ENCODE measurements at regions not wholly inside any gene's neighbourhood (a gene's known extent, or its start where the extent isn't known, plus 50 kb on each side); places are given as distances from the start of the nearest gene placed in this dataset.
"Not testable (repeated sequence)": the region's sequence is repeated elsewhere in the genome, so short reads cannot be mapped to it uniquely, and the experiment has no call there.

DNA sequence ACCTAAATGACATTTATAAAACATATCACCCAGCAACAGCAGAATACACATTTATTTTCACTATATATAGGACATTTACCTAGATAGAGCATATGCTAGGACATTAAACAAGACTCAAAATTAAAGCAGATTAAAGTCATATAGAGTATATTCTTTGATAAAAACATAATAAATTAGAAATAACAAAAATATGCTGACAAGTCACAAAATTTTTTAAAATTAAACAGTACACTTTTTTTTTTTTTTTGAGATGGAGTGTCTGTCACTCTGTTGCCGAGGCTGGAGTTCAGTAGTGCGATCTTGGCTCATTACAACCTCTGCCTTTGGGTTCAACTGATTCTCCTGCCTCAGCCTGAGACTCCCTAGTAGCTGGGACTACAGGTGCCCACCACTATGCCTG lies 758.9 kb upstream of the NRXN1 start:
- no peak overlapping the region for H3K4me3 ChIP-seq (ENCODE audit: low read length in 3 of 3)
- H3K27me3 ChIP-seq (ENCODE audit: control insufficient read depth in 3 of 3, insufficient read depth in 3 of 3, low read length in 3 of 3), result no peaks in the 10 kb centered on the region
- peaks cover 0 to 2% (median 0%) of the 10 kb centered on the region in 3 donors for H3K9me3 ChIP-seq (ENCODE audit: control insufficient read depth in 3 of 3, low read length in 3 of 3)
- no peaks in the 10 kb centered on the region for H3K4me1 ChIP-seq (ENCODE audit: control insufficient read depth in 3 of 3, insufficient read depth in 3 of 3, low read length in 3 of 3)
- H3K27ac ChIP-seq (ENCODE audit: low read depth, low read length), result no peak overlapping the region
- H3K9ac ChIP-seq (ENCODE audit: low read depth in 1 of 3, low read length in 3 of 3), result no peak overlapping the region
- no peaks in the 10 kb centered on the region for H3K36me3 ChIP-seq (ENCODE audit: control insufficient read depth in 3 of 3, insufficient read depth in 3 of 3, low read length in 3 of 3)

- H3K27ac ChIP-seq (ENCODE audit: low read depth, low read length), result no peak overlapping the region
- peaks cover 0 to 2% (median 0%) of the 10 kb centered on the region in 3 donors for H3K9me3 ChIP-seq (ENCODE audit: control insufficient read depth in 3 of 3, low read length in 3 of 3)
- H3K4me3 ChIP-seq (ENCODE audit: low read length in 3 of 3), result no peak overlapping the region
- no peak overlapping the region for H3K9ac ChIP-seq (ENCODE audit: low read depth in 1 of 3, low read length in 3 of 3)
- H3K4me1 ChIP-seq (ENCODE audit: control insufficient read depth in 3 of 3, insufficient read depth in 3 of 3, low read length in 3 of 3), result no peaks in the 10 kb centered on the region
- H3K27me3 ChIP-seq (ENCODE audit: control insufficient read depth in 3 of 3, insufficient read depth in 3 of 3, low read length in 3 of 3), result no peaks in the 10 kb centered on the region
- no peaks in the 10 kb centered on the region for H3K36me3 ChIP-seq (ENCODE audit: control insufficient read depth in 3 of 3, insufficient read depth in 3 of 3, low read length in 3 of 3)
Observed at GRCh38 chr2:51789918-51790317, 758.0 kb upstream of the NRXN1 start.

GRCh38 chr2:51782921-51783765 lies 751.2 kb upstream of the NRXN1 start:
- Histone ChIP-seq H3K4me3 (ENCODE audit: low read length in 3 of 3) (no peak overlapping the region), H3K27me3 (ENCODE audit: control insufficient read depth in 3 of 3, insufficient read depth in 3 of 3, low read length in 3 of 3) (no peaks in the 10 kb centered on the region), H3K27ac (ENCODE audit: low read depth, low read length) (peak overlapping the region; percentile 45), H3K36me3 (ENCODE audit: control insufficient read depth in 3 of 3, insufficient read depth in 3 of 3, low read length in 3 of 3) (no peaks in the 10 kb centered on the region), H3K9me3 (ENCODE audit: control insufficient read depth in 3 of 3, low read length in 3 of 3) (no peaks in the 10 kb centered on the region), H3K9ac (ENCODE audit: low read depth in 1 of 3, low read length in 3 of 3) (no peak overlapping the region), H3K4me1 (ENCODE audit: control insufficient read depth in 3 of 3, insufficient read depth in 3 of 3, low read length in 3 of 3) (peaks cover 0 to 7% (median 2%) of the 10 kb centered on the region in 3 donors)

GRCh38 chr2:51781691-51782090 lies 749.8 kb upstream of the NRXN1 start:
- Histone ChIP-seq H3K4me1 (ENCODE audit: control insufficient read depth in 3 of 3, insufficient read depth in 3 of 3, low read length in 3 of 3) (peaks cover 0 to 7% (median 2%) of the 10 kb centered on the region in 3 donors), H3K27ac (ENCODE audit: low read depth, low read length) (no peak overlapping the region), H3K9ac (ENCODE audit: low read depth in 1 of 3, low read length in 3 of 3) (no peak overlapping the region), H3K36me3 (ENCODE audit: control insufficient read depth in 3 of 3, insufficient read depth in 3 of 3, low read length in 3 of 3) (no peaks in the 10 kb centered on the region), H3K27me3 (ENCODE audit: control insufficient read depth in 3 of 3, insufficient read depth in 3 of 3, low read length in 3 of 3) (no peaks in the 10 kb centered on the region), H3K9me3 (ENCODE audit: control insufficient read depth in 3 of 3, low read length in 3 of 3) (no peaks in the 10 kb centered on the region), H3K4me3 (ENCODE audit: low read length in 3 of 3) (no peak overlapping the region)

- no peaks in the 10 kb centered on the region for H3K36me3 ChIP-seq (ENCODE audit: control insufficient read depth in 3 of 3, insufficient read depth in 3 of 3, low read length in 3 of 3)
- no peaks in the 10 kb centered on the region for H3K27me3 ChIP-seq (ENCODE audit: control insufficient read depth in 3 of 3, insufficient read depth in 3 of 3, low read length in 3 of 3)
- no peaks in the 10 kb centered on the region for H3K9me3 ChIP-seq (ENCODE audit: control insufficient read depth in 3 of 3, low read length in 3 of 3)
- H3K4me3 ChIP-seq (ENCODE audit: low read length in 3 of 3), result no peak overlapping the region
- H3K4me1 ChIP-seq (ENCODE audit: control insufficient read depth in 3 of 3, insufficient read depth in 3 of 3, low read length in 3 of 3), result peaks cover 0 to 7% (median 2%) of the 10 kb centered on the region in 3 donors
- no peak overlapping the region for H3K27ac ChIP-seq (ENCODE audit: low read depth, low read length)
- no peak overlapping the region for H3K9ac ChIP-seq (ENCODE audit: low read depth in 1 of 3, low read length in 3 of 3)
Observed at GRCh38 chr2:51780353-51780752, 748.4 kb upstream of the NRXN1 start.

DNA sequence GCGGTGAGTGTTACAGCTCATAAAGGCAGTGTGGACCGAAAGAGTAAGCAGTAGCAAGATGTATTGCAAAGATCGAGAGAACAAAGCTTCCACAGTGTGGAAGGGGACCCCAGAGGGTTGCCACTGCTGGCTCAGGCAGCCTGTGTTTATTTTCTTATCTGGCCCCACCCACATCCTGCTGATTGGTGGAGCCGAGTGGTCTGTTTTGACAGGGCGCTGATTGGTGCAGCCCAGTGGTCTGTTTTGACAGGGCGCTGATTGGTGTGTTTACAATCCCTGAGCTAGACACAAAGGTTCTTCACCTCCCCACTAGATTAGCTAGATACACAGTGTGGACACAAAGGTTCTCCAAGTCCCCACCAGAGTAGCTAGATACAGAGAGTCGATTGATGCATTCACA lies 747.8 kb upstream of the NRXN1 start:
- H3K36me3 ChIP-seq (ENCODE audit: control insufficient read depth in 3 of 3, insufficient read depth in 3 of 3, low read length in 3 of 3); H3K4me3 ChIP-seq (ENCODE audit: low read length in 3 of 3); H3K27ac ChIP-seq (ENCODE audit: low read depth, low read length); H3K4me1 ChIP-seq (ENCODE audit: control insufficient read depth in 3 of 3, insufficient read depth in 3 of 3, low read length in 3 of 3); H3K9ac ChIP-seq (ENCODE audit: low read depth in 1 of 3, low read length in 3 of 3); H3K27me3 ChIP-seq (ENCODE audit: control insufficient read depth in 3 of 3, insufficient read depth in 3 of 3, low read length in 3 of 3); H3K9me3 ChIP-seq (ENCODE audit: control insufficient read depth in 3 of 3, low read length in 3 of 3): not testable (repeated sequence)

- Histone ChIP-seq H3K9ac (ENCODE audit: low read depth in 1 of 3, low read length in 3 of 3) (no peak overlapping the region), H3K9me3 (ENCODE audit: control insufficient read depth in 3 of 3, low read length in 3 of 3) (no peaks in the 10 kb centered on the region), H3K36me3 (ENCODE audit: control insufficient read depth in 3 of 3, insufficient read depth in 3 of 3, low read length in 3 of 3) (no peaks in the 10 kb centered on the region), H3K27me3 (ENCODE audit: control insufficient read depth in 3 of 3, insufficient read depth in 3 of 3, low read length in 3 of 3) (no peaks in the 10 kb centered on the region), H3K27ac (ENCODE audit: low read depth, low read length) (no peak overlapping the region), H3K4me1 (ENCODE audit: control insufficient read depth in 3 of 3, insufficient read depth in 3 of 3, low read length in 3 of 3) (peaks cover 0 to 7% (median 2%) of the 10 kb centered on the region in 3 donors), H3K4me3 (ENCODE audit: low read length in 3 of 3) (no peak overlapping the region)
Observed at GRCh38 chr2:51778806-51779205, 746.9 kb upstream of the NRXN1 start.

- not testable (repeated sequence) for H3K27ac ChIP-seq (ENCODE audit: low read depth, low read length); H3K4me3 ChIP-seq (ENCODE audit: low read length in 3 of 3); H3K9me3 ChIP-seq (ENCODE audit: control insufficient read depth in 3 of 3, low read length in 3 of 3); H3K9ac ChIP-seq (ENCODE audit: low read depth in 1 of 3, low read length in 3 of 3); H3K27me3 ChIP-seq (ENCODE audit: control insufficient read depth in 3 of 3, insufficient read depth in 3 of 3, low read length in 3 of 3); H3K4me1 ChIP-seq (ENCODE audit: control insufficient read depth in 3 of 3, insufficient read depth in 3 of 3, low read length in 3 of 3); H3K36me3 ChIP-seq (ENCODE audit: control insufficient read depth in 3 of 3, insufficient read depth in 3 of 3, low read length in 3 of 3)
Observed at GRCh38 chr2:51774606-51775005, 742.7 kb upstream of the NRXN1 start.

GRCh38 chr2:51760441-51760840 lies 728.5 kb upstream of the NRXN1 start:
- no peak overlapping the region for H3K9ac ChIP-seq (ENCODE audit: low read depth in 1 of 3, low read length in 3 of 3)
- no peaks in the 10 kb centered on the region for H3K27me3 ChIP-seq (ENCODE audit: control insufficient read depth in 3 of 3, insufficient read depth in 3 of 3, low read length in 3 of 3)
- no peaks in the 10 kb centered on the region for H3K4me1 ChIP-seq (ENCODE audit: control insufficient read depth in 3 of 3, insufficient read depth in 3 of 3, low read length in 3 of 3)
- no peaks in the 10 kb centered on the region for H3K36me3 ChIP-seq (ENCODE audit: control insufficient read depth in 3 of 3, insufficient read depth in 3 of 3, low read length in 3 of 3)
- no peak overlapping the region for H3K4me3 ChIP-seq (ENCODE audit: low read length in 3 of 3)
- H3K9me3 ChIP-seq (ENCODE audit: control insufficient read depth in 3 of 3, low read length in 3 of 3), result no peaks in the 10 kb centered on the region
- H3K27ac ChIP-seq (ENCODE audit: low read depth, low read length), result no peak overlapping the region

DNA sequence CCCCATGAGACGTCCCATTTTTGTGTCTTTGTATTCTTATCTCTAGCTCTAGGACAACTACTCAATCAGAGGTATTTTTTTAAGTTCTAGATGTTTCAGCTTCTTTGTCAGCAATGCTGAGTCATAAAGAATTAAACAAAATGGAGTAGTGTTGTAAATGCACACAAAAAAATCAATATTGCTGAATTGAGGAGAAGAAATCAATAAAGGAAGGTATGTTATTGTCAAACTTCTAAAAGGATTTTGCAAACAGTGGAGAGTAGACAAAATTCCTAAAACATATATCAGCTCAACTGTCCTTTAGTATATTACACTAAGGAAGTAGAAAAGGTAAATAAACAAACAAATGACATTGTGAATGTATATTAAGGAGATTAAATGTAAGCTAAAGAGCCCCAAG lies 726.1 kb upstream of the NRXN1 start:
- Histone ChIP-seq H3K4me1 (ENCODE audit: control insufficient read depth in 3 of 3, insufficient read depth in 3 of 3, low read length in 3 of 3) (no peaks in the 10 kb centered on the region), H3K27ac (ENCODE audit: low read depth, low read length) (no peak overlapping the region), H3K27me3 (ENCODE audit: control insufficient read depth in 3 of 3, insufficient read depth in 3 of 3, low read length in 3 of 3) (no peaks in the 10 kb centered on the region), H3K4me3 (ENCODE audit: low read length in 3 of 3) (no peak overlapping the region), H3K9me3 (ENCODE audit: control insufficient read depth in 3 of 3, low read length in 3 of 3) (no peaks in the 10 kb centered on the region), H3K9ac (ENCODE audit: low read depth in 1 of 3, low read length in 3 of 3) (no peak overlapping the region), H3K36me3 (ENCODE audit: control insufficient read depth in 3 of 3, insufficient read depth in 3 of 3, low read length in 3 of 3) (no peaks in the 10 kb centered on the region)
